Stimulated activated CD8-positive, alpha-beta memory T cell treated with anti-CD3 and anti-CD28 coated beads, Interleukin-2, amount 100 ng/mL, for 48 hours (primary cell): ENCODE measurements at regions not wholly inside any gene's neighbourhood (a gene's known extent, or its start where the extent isn't known, plus 50 kb on each side); places are given as distances from the start of the nearest gene placed in this dataset.

Source experiments
- DNase-seq, 2 donors: peaks; one replicate each; pipeline ENCODE4 v3.0.0-alpha.2; 2020; ENCODE audit warnings: low read depth in 2 of 2

DNA sequence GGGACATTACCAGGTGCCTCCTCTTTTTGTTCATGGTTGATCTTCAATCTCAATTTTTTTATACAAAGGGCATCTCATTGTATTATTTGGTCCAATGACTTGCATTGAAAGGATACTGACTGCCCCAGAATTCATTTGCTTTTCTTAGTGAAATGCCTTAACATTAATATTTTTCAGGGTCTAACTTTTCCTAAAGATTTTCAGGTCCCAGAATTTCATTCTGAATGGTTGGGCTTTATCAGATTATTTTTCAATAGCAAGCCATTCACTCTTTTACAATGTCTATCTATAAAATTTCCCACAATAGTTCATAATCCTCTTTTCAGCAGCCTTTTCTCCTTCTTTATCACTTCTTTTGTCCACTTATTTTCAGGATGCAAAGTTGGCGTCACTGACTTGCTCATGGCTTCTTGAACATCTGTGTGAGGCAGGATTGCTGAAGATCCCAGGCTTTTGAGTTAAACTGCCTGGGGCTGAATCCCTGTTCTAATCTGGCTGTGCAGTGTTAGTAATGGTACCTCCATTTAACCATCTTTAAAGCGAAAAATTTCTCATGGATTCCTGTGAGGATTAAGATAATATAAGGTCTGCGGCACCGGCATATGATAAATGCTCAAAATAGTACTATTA, 131.7 kb upstream of the HDAC9 start:
- DNase-seq, result no peak

DNA sequence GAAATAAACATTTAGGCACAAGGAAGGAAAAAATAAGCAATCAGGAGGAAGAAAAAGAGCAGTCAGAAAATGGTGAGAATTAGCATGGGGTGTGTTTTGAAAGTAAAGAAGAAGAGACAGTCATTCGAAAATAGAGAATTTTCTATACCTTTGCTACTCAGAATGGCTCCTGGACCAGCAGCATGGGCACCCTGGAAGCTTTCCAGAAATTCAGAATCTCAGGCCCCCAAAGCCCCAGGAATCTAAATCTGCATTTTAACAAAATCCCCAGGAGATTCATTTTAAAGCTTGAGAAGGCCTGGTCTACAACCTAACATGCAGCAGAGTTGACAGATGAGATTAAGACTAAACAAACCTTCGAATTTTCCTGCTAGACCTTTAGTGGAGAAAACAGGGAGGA, 131.2 kb upstream of the HDAC9 start:
- no peak for DNase-seq

DNA sequence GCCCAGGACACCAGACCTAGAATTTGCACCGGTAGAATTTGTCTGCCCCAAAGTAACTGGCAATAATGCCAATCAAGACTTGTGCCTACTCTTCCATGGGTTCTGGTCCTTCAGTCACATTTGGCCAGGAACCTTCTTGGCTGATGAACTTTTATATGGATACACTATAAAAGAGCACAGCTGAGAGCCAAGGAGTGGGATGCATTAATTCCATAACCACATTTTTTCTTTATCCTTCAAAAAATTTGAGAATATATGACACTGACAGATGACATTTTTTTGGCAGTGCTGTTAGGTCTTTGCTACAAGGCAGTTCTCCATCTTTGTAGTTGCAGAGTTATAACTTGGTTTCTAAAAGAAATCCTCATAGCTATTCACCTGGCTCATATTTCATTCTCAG, 129.2 kb upstream of the HDAC9 start:
- no peak for DNase-seq

GRCh38 chr7:18369011-18369410, 126.5 kb upstream of the HDAC9 start:
- no peak for DNase-seq

- DNase-seq, result no peak
Measured at GRCh38 chr7:18370633-18371032, 124.9 kb upstream of the HDAC9 start.

DNA sequence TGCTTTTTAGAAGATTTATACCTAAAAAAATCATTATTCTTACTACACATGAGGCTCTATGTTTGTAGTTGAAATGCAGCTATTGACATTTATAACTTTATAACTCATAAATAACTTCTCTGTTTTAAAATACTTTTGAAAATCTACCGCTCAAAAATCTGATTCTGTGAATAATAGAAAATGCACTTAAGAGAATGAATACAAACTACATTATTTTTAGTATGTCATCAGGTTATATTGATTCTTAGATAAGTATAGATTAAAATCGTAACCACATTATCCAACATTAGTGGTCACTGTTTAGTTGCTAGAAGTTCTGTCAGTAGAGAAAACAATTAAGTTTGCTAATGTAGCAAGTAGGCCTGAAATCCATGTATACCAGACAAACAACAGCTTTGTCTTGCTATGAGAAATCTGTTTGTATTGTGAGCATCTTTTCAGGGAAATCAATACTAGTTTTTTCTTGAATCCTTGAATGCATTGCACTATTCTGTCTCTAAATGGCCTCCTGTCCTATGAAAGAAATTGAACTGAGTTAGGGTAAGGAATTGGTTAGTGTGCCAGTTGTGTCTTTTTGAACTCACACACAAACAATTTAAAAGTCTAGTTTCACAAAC, 116.5 kb upstream of the HDAC9 start:
- no peak for DNase-seq

DNA sequence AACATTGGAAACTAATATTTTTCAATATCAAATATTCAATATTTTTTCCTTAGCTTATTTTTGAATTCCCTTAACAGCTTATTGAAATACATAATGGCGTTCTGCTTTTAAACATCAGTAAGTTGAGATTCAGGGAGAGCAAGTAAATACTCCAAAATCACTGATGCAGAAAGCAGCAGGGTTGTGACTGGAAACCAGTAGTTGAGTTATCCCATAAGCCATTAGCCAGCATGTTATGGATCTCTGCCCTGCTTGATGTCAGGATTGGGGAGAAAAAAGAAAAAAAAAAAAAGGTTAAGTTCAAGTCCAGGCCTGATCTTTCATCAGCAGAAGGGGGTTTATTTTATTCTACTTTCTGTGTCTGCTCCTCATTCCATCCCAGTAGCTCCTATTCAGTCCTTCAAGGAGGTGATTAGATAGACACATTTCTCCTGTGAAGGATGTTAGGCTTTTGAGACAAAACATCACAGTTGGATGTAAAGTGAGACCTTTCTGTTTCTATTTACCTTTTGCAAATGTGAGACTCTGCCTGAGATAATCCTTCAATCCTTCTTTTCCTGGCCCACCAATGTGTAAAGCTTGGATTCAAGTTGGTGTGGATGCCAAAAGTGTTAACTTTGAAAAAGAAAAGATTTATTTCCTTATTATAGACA, 110.9 kb upstream of the HDAC9 start:
- DNase-seq, result no peak

- DNase-seq, result no peak
Measured at GRCh38 chr7:18386607-18387006, 108.9 kb upstream of the HDAC9 start.

DNA sequence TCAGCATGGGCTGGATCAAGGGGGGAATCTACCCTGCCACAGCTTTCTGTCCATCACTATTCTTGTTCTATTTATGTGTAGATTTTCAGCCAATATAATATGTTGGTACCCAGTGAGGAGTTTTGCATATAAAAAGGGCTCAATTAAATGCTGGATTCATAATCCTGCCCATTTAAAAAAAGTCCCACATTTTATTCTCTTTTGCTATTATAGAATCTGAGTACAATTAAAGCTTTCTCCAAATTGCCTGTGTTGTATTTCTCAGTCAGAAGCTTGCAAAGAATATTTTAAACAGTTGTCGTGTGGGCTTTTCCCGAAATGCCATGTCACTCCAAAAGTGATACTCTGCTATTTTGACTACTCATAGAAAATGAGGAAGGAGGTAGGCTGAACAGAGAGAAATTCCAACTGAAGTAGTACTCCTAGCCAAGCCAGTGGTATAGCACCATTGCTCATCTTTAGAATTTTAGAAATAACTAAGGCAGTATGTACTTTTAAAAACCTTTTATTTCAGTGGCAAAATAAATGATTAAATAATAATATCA, 108.3 kb upstream of the HDAC9 start:
- no peak for DNase-seq

DNA sequence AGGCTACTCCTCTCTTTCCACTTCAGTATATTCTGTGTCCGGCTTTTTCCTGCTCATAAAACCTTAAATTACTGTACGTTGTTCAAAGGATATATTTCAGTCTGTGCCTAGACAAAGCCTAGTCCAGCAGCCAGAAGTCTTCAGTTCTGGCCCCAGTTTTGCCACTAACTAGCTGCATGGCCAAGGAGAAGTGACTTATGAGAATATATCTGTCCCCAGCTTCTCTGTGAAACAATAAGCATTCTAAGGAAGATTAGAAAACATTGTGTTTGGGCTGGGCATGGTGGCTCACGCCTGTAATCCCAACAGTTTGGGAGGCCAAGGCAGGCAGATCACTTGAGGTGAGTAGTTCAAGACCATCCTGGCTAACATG, 105.0 kb upstream of the HDAC9 start:
- DNase-seq, result no peak

DNA sequence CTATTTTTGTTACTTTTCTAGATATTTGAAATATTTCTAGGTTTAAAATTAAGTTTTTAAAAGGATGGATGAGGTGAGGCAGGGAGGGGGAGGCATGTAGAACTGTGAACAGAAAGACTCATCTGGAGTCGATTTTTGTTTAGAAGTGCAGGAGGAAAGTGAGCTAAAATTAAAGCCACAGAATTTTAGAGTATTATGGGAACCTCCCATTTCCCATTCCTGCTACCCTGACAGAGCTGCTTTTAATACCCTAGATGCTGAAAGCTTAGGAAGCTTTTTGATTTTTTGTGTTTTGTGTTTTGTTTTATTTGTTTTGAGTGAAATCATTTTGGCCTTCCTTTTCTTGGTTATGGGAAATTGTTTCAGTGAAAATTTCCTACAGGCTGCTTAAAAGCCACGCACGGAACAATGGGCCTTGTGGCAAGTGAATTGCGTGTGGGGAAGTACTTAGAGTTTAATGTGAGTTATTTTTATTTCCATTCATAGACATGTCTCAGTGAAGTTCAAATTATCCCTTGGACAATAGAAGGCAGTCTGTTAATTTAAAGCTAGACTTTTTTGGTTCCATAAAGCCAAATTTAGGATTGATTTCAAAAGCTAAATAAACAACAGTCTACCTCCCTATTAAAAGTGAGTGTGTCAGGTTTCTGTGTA, 102.0 kb upstream of the HDAC9 start:
- DNase-seq, result no peak

GRCh38 chr7:18395868-18396267, 99.7 kb upstream of the HDAC9 start:
- no peak for DNase-seq

DNA sequence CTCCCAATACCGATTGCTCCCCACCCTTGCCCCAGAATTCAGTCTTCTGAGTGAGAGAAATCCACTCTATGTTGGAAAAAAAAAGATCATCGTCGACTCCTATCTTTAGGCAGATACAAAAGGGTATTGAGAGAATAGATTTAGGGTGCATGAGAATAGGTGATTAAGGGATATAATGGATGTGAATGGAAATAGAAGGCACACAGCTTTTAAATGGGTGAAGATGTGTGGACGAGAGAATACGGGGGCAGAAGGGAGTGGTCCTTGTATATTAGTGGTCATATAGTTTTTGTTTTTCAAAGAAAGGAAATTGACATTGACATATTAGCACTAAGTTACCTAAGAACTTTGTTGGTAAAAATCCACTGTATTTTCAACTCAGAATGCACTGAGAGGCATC, 98.6 kb upstream of the HDAC9 start:
- no peak for DNase-seq

DNA sequence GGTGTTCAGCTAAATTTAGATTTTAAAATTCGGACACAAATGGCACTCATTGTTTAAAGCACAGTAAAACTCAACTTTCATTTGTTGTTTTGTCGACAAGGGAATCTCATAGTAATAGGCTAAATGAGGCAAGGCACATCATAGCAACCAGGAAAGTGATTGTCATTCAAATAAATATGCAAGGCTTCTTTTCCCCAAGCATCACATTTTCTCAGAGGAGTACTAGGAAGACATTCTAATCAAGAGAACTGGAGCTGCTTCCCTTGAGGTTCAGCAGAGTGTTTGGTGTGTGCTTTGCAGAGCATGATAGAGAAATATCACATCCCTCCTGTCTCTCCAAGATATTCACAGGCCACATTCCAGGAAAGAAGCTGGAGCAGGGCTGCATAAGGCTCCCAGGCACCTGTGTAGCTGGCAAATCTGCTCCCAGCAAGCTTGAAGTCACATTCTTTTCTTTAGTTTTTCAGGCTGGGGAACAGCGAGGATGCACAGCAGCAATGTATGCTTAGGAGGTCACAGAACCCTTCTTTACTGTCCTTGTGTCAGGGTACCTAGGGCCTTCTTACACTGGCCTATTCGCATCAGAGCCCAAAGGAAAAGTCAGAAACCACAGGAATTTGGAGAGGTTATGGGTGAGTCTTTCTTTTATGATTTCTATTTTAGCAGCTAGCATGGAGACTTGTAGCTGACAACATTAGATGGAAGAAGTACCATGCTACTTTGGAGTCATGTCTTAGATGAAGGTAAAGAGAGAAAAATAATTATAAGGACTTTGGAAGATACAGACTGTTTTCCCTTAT, 95.9 kb upstream of the HDAC9 start:
- DNase-seq, result no peak

DNA sequence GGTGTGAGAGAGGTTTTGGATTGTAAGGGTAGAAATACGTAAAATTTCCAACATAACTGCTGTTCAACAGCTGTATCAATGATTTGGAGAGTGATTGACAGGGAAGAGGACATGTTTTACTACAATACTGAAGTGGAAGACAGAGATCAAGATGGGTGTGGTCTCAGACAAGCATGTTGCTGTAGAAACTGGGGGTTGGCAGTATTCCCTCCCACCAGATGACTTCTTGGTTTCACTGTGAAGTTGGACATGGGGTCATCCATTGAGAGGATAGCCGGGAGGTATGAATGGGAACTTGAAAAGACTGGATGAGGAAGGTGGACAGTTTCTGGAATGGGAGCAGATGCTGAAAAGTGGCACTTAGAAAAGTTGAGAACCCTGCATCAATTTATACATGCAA, 95.3 kb upstream of the HDAC9 start:
- no peak for DNase-seq

DNA sequence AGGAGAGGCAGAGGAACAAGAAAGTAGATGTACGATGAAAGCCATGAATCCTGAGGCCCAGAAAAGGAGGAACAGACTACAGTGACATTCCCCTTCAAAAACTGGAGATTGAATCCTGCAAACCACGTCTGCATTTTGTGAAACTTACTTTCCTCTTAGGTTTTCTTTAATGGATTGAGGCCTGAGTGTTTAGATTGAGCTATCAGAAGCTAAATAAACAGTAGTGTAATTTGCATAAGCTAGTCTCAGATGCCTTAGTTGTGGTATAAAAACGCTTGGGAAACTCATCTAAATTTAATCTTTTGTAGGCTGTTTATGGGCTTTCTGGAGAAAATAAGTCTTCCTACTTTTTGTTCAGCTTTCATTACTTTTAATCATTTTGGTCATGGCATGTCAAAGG, 94.8 kb upstream of the HDAC9 start:
- DNase-seq, result no peak

DNA sequence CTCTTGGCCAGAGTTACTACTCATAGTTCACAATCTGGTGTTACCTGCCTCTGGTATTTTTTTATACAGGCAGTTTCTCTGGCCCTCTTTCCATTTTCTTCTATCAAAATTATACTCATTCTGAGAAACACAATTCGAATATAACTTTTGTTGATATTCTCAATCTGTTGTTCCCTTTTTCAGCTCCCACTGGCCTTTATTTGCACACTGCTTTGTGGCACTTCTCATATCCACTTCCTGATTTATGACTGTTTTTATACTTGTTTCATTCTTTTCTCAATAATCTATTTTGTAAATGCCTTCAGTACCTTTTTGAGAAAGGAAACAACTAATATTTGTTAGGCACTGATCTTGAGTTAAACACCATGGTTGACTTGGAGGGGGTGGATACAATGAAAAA, 93.8 kb upstream of the HDAC9 start:
- DNase-seq, result no peak

- no peak for DNase-seq
Measured at GRCh38 chr7:18402488-18403183, 92.9 kb upstream of the HDAC9 start.

DNA sequence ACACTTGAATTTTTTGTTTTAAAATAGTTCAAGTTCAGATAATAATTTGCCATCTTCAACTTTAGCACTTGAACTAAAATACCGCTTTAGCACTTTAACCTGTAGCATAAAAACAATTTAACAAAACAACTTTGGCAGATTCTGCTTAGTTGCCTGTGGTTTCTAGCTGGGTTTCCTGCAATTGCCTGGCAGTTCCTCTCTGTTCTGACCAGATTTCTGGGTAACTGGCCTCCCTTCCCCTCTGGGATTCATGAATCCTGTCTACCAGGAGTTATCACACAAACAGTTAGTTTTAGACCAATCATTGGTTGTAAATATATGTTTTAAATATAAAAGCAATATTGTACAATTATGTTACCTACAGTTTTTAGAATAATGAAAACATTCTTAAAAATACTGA, 89.8 kb upstream of the HDAC9 start:
- no peak for DNase-seq

DNA sequence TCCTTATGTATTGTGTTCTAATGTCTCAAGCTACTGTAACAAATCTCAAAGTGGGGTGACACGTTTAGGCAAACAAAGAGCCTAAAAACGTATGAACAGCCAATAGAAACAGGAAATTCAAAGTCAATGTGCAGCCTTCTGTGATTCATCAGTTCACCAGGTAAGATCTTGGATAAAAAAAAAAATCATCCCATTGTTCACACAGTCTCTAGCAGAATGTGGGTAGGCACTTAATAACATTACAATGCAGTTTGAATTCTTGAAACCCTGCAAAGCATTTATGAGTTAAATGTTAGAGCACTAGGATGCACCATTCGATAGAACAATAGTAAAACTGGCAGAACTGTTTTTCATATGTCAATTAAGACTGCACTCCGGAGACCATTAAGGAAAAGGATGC, 88.2 kb upstream of the HDAC9 start:
- no peak for DNase-seq

DNA sequence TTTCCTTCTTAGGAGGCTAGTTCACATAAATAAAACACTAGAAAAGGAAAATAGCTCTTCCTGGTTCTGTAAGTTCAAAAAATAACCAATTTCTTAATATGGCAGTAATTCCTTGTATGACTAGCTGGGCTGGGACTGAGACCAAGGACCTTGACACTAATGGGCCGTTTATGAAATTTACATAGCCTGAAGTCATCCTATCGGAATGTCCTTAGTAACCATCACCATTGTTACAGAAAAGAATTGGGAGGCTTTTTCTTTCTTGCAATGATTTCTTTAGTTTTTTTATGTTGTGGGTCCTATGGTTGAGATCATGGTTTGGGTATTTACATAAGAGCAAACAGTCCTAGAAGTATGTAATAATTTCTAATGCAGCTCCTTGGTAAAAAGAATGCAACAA, 87.1 kb upstream of the HDAC9 start:
- no peak for DNase-seq
